ENCODE measurements at regions not wholly inside any gene's neighbourhood (a gene's known extent, or its start where the extent isn't known, plus 50 kb on each side); places are given as distances from the start of the nearest gene placed in this dataset.
"Not testable (repeated sequence)": the region's sequence is repeated elsewhere in the genome, so short reads cannot be mapped to it uniquely, and the experiment has no call there.

GRCh38 chrX:3512150-3512549 lies 165.7 kb upstream of the MXRA5 start:
- not testable (repeated sequence) for DNase-seq (ENCODE audit: low read depth)

GRCh38 chrX:3509934-3510333 lies 163.5 kb upstream of the MXRA5 start:
- DNase-seq (ENCODE audit: low read depth): no peak

- no peak for DNase-seq (ENCODE audit: low read depth)
These were observed 158.5 kb upstream of the MXRA5 start for GRCh38 chrX:3504916-3505315.

- no peak for DNase-seq (ENCODE audit: low read depth)
These were observed 155.5 kb upstream of the MXRA5 start for GRCh38 chrX:3501833-3502535.

GRCh38 chrX:3495836-3496769 lies 149.7 kb upstream of the MXRA5 start:
- DNase-seq (ENCODE audit: low read depth): not testable (repeated sequence)

- DNase-seq (ENCODE audit: low read depth): no peak
These were observed 147.2 kb upstream of the MXRA5 start for GRCh38 chrX:3493605-3494004.

GRCh38 chrX:3485727-3486126 lies 139.3 kb upstream of the MXRA5 start:
- DNase-seq (ENCODE audit: low read depth): no peak

GRCh38 chrX:3479026-3479425 lies 132.6 kb upstream of the MXRA5 start:
- no peak for DNase-seq (ENCODE audit: low read depth)

- no peak for DNase-seq (ENCODE audit: low read depth)
These were observed 130.5 kb upstream of the MXRA5 start for GRCh38 chrX:3476973-3477372.

GRCh38 chrX:3470211-3470679 lies 123.8 kb upstream of the MXRA5 start:
- peak; percentile 0 for DNase-seq (ENCODE audit: low read depth)

GRCh38 chrX:3468031-3468430 lies 121.6 kb upstream of the MXRA5 start:
- DNase-seq (ENCODE audit: low read depth): no peak

GRCh38 chrX:3465017-3465416 lies 118.6 kb upstream of the MXRA5 start:
- DNase-seq (ENCODE audit: low read depth): no peak

- DNase-seq (ENCODE audit: low read depth): no peak
These were observed 115.7 kb upstream of the MXRA5 start for GRCh38 chrX:3462166-3462508.

GRCh38 chrX:3461397-3462165 lies 115.1 kb upstream of the MXRA5 start:
- DNase-seq (ENCODE audit: low read depth): no peak

- DNase-seq (ENCODE audit: low read depth): no peak
These were observed 109.3 kb upstream of the MXRA5 start for GRCh38 chrX:3455796-3456195.

- no peak for DNase-seq (ENCODE audit: low read depth)
These were observed 105.1 kb upstream of the MXRA5 start for GRCh38 chrX:3451571-3451970.

- no peak for DNase-seq (ENCODE audit: low read depth)
These were observed 104.6 kb upstream of the MXRA5 start for GRCh38 chrX:3450881-3451570.

- no peak for DNase-seq (ENCODE audit: low read depth)
These were observed 102.8 kb upstream of the MXRA5 start for GRCh38 chrX:3449287-3449686.

GRCh38 chrX:3448563-3448962 lies 102.1 kb upstream of the MXRA5 start:
- no peak for DNase-seq (ENCODE audit: low read depth)

GRCh38 chrX:3445806-3446490 lies 99.5 kb upstream of the MXRA5 start:
- DNase-seq (ENCODE audit: low read depth): no peak

GRCh38 chrX:3443184-3443583 lies 96.7 kb upstream of the MXRA5 start:
- DNase-seq (ENCODE audit: low read depth): no peak

Data from HT1080 (cell line).